Panc1 (cell line): ENCODE measurements at regions not wholly inside any gene's neighbourhood (a gene's known extent, or its start where the extent isn't known, plus 50 kb on each side); places are given as distances from the start of the nearest gene placed in this dataset.

ENCODE experiments used
- TF ChIP-seq, protein P1 (sequence below), 2 experiments: IDR thresholded peaks; 2 replicates each; pipeline ENCODE4 v1.6.1; 2011 to 2012; ENCODE audit warnings: low read depth in 2 of 2, control low read depth in 1 of 2, low read length in 1 of 2, mild to moderate bottlenecking in 1 of 2, moderate library complexity in 1 of 2; ENCODE audit not compliant: insufficient read depth in 1 of 2
- TF ChIP-seq, protein P2 (sequence below): fragments of 450-650 bp; IDR thresholded peaks from 2 replicates; pipeline ENCODE4 v1.5.1; 2017; ENCODE audit warnings: mild to moderate bottlenecking

DNA sequence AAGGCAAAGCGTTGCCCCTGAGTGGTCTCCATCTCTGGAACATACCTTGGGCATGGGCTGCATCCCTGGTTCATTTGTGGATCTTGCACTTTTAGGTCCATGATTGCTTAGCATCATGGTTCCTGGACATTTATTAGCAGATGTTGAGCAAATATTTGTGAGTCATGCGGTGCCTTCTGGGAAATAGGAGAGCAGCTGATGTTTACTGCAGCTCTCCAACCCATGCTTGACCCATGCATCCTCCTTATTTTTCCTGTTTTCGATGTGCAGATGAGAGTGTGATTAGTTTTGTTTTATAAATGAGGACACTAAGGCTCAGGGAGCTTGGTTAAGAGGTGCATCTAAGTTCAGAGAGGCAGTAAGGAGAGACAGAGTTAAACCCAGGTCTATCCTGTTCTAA lies 253.7 kb downstream of the ICE1 start:
- TF ChIP-seq, protein P1, sequence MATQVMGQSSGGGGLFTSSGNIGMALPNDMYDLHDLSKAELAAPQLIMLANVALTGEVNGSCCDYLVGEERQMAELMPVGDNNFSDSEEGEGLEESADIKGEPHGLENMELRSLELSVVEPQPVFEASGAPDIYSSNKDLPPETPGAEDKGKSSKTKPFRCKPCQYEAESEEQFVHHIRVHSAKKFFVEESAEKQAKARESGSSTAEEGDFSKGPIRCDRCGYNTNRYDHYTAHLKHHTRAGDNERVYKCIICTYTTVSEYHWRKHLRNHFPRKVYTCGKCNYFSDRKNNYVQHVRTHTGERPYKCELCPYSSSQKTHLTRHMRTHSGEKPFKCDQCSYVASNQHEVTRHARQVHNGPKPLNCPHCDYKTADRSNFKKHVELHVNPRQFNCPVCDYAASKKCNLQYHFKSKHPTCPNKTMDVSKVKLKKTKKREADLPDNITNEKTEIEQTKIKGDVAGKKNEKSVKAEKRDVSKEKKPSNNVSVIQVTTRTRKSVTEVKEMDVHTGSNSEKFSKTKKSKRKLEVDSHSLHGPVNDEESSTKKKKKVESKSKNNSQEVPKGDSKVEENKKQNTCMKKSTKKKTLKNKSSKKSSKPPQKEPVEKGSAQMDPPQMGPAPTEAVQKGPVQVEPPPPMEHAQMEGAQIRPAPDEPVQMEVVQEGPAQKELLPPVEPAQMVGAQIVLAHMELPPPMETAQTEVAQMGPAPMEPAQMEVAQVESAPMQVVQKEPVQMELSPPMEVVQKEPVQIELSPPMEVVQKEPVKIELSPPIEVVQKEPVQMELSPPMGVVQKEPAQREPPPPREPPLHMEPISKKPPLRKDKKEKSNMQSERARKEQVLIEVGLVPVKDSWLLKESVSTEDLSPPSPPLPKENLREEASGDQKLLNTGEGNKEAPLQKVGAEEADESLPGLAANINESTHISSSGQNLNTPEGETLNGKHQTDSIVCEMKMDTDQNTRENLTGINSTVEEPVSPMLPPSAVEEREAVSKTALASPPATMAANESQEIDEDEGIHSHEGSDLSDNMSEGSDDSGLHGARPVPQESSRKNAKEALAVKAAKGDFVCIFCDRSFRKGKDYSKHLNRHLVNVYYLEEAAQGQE (IDR thresholded peaks at IDR 0.05; ENCODE audit: insufficient read depth in 1 of 2, low read depth in 2 of 2, low read length in 1 of 2) = no peak
- TF ChIP-seq, protein P2, sequence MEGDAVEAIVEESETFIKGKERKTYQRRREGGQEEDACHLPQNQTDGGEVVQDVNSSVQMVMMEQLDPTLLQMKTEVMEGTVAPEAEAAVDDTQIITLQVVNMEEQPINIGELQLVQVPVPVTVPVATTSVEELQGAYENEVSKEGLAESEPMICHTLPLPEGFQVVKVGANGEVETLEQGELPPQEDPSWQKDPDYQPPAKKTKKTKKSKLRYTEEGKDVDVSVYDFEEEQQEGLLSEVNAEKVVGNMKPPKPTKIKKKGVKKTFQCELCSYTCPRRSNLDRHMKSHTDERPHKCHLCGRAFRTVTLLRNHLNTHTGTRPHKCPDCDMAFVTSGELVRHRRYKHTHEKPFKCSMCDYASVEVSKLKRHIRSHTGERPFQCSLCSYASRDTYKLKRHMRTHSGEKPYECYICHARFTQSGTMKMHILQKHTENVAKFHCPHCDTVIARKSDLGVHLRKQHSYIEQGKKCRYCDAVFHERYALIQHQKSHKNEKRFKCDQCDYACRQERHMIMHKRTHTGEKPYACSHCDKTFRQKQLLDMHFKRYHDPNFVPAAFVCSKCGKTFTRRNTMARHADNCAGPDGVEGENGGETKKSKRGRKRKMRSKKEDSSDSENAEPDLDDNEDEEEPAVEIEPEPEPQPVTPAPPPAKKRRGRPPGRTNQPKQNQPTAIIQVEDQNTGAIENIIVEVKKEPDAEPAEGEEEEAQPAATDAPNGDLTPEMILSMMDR = no peak
